ENCODE measurements at regions not wholly inside any gene's neighbourhood (a gene's known extent, or its start where the extent isn't known, plus 50 kb on each side); places are given as distances from the start of the nearest gene placed in this dataset.

DNA sequence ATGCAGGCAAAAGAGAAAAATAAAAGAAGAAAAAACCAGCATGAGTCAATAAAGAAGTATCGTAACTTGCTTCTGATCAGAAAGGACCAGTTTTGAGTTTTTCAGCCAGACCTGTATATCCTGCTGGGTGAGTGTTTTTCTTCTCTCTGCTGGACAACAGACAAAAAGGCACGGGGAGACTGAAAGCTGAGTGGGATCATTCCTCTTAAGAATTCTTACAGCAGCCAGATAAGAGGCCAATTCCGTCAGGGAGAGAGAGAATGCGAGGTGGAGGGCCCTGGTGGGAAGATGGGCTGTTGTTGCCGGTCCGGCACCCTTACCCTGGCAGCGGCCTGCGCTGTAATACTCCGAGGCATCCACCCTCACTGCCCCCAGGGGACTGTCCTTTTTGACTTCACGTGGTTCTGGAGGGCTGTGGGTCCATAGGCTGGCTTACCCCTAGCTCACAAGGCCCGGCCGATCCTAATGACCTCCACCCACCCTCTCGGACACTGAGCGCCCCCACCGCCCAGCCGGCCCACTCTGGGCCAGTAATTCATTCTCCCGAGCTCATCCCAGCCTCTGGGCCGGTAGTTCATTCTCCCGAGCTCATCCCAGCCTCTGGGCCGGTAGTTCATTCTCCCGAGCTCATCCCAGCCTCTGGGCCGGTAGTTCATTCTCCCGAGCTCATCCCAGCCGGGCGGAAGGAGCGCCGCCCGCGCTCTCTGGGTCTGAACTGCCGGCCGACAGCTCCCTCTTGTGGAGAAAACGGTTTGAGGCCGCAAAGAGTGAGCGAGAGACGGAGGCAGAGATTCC is 118.3 kb upstream of the SIRPA start:
- TF ChIP-seq YY1 (IDR thresholded peaks at IDR 0.05; ENCODE audit: insufficient read depth, insufficient read length) = no peak
- TF ChIP-seq ZNF274 (IDR thresholded peaks at IDR 0.05; ENCODE audit: low read depth, low read length) = no peak
